DMS53 (cell line): ENCODE measurements at regions not wholly inside any gene's neighbourhood (a gene's known extent, or its start where the extent isn't known, plus 50 kb on each side); places are given as distances from the start of the nearest gene placed in this dataset.
A peak's percentile ranks its signal among the peaks of the same experiment; 100 is the strongest.

Experiments used
- DNase-seq: peaks from one replicate; lab custom pipeline; 2025; lab: John Stamatoyannopoulos, UW

DNA sequence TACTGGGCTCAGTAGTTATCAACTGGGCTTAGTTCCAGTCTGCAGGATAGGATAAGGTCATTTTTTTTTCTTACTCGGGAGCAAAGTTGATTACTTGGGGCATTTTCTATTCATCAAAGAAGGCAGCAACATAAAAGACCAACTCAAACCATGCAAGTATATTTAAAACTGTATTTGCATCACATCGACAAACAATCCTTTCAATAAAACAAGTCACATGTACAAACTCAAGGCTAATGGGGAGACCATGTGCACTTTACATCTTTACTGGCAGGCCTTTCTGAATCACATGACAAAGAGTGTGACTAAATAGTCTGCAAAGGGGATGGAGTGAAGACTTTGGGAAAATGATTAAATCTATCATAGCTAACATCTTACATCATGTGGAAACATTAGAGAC lies 610.4 kb upstream of the BOD1L1 start:
- DNase-seq: no peak

DNA sequence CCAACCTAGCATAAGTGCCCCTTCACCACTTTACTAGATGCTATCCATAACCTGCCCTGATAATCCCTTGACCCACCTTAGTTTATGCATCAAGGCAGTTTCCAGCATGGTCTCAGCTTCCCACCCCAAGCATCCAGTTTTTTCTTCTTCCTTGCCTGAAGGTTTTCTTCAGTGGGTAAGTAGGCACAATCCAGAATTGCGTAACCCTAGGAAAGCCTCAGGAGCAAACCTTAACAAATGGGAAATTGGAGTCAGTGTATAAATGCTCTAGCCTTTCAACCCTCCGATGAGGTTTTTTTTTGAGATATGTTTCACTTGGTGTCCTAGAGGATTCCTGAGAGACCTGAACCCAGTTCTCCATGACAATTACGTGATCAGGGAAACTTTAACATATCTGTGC lies 614.0 kb upstream of the BOD1L1 start:
- no peak for DNase-seq

DNA sequence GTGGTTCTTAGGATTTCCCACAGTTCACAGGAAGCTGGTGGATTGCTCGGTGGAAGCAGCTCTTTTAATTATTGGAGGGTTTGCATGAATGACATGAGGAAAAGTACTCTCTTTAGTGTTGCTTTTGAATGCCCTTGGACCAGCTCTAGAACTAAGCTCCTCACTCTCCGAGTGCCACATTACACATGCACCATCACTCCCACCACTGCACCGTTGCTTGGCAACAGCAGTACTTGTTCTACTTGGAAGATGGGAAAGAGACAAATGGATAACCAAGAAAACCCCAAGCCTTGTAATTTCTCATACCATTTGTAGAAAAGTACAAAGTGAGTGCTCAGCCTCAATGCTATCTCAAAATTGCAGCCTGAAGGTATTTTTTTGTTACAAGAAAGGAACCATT lies 620.2 kb upstream of the BOD1L1 start:
- DNase-seq: no peak

DNA sequence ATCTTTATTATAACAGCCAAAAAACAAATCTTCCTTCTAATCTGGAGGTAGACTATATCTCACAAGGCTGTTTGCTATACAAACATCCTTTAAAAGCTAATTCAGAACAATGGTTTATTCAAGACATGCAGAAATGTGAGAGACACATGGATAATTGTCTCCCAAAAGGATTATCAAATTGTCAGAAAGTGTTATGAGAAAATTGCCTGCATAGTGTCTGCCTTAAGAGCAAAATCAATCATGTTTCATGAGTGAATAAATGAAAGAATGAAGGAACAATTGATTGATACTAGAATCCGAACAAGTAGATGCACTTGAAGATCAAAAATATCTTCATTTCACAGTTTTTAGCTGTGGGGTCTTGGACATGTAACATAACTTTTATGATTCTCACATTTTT lies 621.7 kb upstream of the BOD1L1 start:
- no peak for DNase-seq

DNA sequence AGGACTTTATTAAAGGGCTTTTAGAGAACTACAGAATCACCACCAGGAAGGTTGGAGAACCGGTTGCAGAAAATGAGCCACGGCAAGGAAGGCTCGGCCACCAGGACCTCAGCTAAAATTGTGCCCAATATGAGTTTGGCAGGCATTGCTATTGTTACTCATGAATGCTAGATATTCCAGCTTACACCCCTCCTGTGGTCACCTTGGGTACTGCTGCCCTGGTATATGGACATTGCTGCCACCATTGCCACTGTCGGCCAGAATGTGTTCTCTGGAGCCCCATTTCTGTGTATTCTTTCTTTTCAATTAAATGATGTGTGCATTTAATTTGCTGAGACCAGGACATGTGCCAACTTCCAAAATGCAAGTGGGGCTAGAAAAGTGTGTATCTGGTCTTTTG lies 626.7 kb upstream of the BOD1L1 start:
- peak; percentile 80 for DNase-seq

DNA sequence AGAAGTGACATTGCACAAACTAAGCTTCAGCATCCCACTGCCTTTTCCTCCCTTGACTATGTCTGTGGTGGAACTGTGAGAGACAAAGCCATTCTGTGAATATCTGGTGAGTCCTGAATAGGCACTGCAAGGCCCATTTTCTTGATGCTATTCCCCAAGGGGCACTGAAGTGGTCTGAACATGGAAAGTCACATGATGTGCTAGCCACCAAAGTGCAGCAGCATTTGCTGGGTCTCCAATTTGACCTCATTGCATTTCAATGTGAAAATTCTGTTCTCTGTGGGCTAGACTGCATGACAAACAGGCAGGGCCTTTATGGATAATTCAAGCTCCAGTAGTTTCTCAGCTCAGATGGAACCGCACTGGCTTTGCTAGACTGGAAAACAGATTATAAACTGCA lies 627.4 kb upstream of the BOD1L1 start:
- DNase-seq: no peak

DNA sequence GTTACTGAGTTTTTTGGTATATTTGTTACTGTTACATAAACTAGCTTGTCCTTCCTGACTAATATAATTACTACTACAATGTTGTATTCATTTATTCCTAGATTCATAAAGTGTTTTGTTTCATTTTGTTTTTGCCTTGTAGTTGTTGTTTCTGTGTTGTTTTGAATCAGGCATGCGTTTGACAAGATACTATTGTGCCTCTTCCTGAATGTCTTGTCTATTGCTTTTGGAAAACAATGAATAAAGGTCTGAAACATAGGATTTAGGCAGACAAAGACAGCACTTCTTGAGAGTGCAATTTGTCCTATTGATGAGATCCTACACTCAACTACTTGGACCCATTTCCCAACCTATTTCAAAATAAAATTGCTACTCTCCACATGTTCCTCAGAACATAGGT lies 630.4 kb upstream of the BOD1L1 start:
- no peak for DNase-seq

DNA sequence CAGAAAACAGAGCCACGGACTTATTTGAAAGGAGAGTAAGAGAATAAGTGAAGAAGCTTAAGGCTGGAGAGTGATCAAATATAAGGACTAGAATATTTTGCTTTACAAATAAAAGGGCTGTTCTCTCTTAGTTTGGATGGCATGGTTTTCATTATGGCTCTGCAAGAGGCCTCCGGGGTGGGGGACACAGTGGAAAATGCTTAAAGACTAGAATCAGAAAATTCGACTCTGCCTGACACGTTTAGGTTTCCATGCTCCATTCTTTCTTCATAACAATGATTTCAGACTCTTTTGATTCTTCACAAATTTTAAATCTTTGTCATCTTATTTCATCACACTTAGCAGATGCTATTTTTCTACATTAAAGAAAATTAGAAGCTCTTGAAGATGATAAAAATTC lies 632.4 kb upstream of the BOD1L1 start:
- DNase-seq: no peak

DNA sequence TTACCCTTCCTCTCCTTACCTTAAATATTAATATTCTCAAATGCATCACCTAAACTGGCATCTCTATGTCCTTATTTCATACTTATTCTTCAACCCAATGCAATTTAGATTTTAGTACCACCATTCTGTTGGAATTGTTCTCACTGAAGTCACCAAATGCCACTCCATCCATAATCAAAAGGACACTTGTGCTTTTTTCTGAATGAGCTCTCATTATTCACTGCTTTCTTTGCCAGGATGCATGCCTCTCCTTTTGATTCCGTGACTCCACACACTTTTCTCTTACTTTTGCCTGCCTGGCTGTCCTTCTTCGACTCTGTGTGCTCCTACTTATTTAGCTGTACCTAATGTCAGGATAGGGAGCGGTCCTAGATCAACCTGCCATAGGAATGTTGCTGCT lies 633.1 kb upstream of the BOD1L1 start:
- DNase-seq: no peak

DNA sequence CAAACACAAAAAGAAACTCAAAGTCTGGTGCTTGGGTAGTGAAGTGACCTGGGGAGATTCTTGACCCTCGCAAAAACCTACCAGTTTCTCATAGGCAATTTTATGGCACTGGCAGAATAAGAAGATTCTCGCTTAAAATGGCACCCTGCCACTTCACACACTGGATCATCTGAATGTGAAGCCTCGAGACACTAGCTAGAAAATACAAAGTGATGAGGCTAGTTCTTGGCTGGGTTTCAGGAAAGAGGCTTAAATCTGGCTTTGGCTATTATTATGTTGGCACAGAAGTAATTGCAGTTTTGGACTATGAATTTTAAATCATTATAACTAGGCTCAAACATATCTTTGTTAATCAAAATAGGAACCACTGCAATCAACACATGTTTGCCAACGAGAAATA lies 634.7 kb upstream of the BOD1L1 start:
- DNase-seq: no peak

DNA sequence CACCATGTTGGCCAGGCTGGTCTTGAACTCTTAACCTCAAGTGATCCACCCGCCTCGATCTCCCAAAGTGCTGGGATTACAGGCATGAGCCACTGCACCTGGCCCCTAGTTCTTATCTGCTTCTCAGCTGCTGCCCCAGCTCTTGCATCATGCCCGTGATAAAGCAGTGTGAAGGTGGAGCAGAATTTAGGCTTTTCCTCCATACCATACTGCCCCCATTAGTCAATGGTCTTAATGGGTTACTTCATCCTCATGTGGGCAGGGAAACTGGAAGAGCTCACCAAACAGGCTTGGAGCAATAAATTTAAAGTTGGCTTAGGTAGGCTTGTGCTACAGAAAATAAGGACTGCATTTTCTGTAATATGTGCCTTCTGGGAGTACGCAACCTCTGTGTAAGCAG lies 636.9 kb upstream of the BOD1L1 start:
- peak; percentile 64 for DNase-seq

DNA sequence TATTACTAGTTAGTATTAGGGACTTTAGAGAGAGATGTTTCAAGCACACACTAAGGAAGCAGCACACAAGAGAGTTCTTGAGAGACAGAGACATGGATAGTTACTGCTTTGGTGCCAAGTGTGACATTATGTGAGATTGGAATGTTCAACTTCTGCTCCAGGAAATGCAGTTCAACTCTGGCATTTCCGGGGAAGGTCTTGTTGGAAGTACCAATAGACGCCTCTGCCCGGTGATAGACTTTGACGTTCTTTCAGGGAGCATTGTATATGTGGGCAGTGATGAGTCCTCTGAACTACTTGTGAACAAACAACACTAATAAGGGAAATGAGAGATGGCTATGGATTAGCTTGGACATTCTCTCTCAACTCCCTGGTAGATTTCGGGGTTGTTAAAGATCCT lies 638.1 kb upstream of the BOD1L1 start:
- no peak for DNase-seq

DNA sequence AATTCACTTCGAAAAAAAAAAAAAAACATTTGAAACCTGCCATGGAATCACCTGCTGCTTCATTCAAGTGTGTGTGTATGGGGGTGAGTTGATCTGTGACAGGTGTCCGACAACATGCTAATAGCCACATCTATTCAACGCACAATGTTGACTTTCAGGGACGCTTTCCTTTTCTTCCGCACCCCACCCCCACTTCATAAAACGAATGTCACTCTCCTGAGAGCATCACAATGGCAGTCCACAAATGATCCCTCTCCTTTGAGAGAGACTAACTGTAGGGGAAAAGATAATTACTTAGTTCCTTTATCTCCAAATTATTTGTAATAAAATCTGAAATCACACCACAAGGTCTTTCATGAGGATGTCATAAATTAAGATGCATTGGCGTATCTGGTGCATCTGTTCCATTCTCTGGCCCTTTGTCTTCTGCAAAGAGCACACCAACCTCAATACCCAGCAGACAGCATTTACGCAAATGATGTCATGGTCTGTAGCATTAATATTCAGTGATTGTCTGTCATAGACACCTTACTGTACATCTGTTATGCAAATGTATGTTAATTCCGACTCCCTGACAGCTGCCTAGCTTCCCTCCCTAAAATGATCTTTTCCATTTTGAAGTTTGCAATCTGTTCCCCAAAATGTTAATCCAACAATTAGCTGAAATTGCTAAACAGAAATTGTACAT lies 640.0 kb upstream of the BOD1L1 start:
- peak; percentile 89 for DNase-seq

DNA sequence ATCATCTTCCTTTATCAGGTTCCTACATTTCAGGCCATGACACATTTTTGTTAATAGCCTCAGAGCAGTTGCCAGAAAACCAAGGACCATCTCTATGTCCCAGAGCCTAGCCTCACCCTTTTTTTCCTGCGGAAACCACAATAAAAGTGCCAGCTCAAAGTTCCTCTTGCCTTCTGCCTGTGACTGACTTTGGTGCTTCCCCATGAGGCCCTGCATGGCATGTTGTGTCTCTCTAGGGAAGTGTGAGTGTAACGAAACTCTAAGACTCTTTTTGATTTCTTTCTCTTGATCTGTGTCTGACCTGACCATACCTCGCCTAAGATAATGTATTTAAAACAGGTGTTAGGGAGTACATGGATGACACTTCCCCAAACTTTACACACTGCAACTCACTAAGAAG lies 642.3 kb upstream of the BOD1L1 start:
- DNase-seq: no peak

DNA sequence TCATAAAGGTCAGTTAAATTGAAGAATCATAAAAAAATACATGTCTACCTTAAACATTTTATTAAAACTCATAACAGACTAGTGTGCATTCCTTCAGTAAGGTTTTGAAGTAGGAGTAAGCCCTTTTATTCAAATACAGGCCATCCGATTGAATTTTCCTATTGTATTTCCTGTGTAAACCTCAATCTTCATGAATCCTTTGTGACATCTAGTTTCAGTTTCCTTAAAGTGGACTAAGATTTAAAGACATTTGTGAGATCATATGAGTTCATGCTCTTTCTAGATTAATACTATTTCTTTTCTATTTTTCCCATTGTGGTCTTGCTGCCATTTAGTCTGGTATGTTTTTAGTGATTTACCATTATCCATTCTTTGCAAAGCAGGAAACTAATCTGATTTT lies 644.7 kb upstream of the BOD1L1 start:
- DNase-seq: no peak

DNA sequence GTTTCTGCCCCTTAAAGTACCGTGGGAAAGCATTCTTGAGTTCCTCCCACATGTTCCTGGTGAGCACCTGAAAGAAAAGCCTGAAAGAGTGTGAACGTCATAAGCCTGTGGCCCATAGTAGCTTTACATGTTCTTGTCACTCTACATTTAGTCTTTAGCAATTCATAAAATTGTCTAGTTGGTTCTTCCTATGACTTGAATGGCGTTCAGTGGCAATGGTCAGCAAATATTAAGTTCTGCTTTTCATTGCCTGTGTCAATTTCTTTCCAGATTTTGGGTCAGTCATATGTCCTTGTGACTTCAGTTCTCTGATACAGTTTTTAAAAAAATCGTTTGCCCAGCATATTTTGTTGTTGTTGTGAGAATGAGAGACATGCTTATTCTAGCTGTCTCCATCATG lies 650.0 kb upstream of the BOD1L1 start:
- no peak for DNase-seq

DNA sequence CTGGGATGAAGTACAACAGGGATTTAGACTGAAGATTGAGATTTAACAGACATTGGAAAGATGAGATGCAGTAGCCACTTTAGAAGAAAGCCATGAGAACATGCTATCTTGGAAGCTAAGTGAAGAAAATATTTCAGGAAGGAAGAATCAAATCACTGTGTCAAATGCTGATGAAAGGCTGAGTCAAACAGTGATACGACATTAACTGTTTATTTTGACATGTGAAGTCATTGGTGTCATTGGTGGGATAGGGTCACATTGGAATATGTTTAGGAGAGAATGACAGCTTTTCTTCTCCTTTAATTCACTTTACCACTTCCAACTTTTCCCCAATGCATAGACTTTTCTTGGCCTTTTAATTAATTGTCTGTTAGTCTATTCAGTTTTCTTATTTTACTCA lies 653.0 kb upstream of the BOD1L1 start:
- no peak for DNase-seq

DNA sequence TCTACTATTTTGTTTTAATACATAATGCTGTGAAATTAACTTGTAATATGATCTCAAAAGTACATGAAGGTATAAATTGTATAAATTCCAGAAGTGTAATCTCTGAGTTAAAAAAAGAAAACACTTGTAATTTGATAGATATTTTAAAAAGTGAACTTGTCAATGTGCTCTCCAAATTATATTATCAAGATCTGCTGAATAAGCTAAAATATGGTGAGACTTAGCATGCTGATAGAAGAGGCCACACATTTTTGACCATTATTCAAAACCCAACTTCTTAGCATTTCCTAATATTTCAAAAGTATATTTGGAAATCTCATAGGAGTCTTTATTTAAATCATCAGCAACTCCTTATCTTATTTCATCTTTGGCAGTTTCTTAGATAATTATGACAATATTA lies 657.1 kb upstream of the BOD1L1 start:
- no peak for DNase-seq

DNA sequence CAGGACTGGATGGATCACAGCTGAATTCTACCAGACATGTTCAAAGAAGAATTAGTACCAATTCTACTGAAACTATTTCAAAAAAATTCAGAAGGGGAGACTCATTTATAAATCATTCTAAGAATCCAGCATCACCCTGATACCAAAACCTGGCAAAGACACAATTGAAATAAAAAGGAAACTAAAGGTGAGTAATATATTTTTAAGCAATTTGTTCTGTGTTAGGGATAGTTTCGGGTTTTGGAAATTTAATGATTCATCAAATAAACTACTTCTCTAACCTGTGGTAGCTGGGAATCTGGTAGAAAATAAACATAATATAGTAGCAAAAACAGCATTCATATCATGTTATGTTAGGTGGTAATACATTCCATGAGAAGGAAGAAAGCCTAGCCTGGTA lies 662.2 kb upstream of the BOD1L1 start:
- no peak for DNase-seq

DNA sequence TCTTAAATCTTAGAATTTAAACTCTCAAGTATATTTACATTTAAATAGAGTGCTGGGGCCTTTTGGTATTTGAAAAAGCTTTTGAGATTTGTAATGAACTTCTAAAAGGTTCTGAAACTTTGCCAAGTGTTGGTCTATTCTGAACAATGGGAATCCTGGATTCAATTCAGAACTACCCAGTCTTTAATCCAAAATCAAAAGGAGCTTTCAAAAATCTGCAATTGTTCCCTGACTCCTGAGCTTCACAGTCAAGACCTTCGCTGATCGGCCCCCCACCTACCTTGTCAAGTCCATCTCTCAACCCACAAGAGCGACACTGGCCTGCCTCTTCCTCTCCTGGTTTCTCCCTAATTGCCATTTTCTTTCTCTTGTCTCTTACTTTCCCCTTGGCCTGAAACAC lies 666.1 kb upstream of the BOD1L1 start:
- DNase-seq: no peak

DNA sequence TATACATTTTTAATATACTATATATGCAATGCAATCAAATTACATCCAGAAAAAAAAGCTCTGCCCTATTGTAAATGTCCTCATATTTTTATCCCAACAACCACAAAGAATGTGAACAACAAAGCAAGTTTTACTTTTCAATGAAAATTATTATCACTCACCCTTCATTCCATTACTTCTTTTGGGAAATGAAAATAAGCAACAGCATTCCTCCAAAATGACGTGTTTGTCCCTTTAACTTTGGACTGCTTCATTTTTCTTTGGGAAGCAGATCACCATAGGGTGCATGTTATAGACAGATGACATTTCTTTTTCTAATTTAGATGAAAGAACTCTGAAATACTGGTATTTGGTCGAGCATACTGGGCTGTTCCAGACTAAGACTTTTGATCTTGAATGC lies 667.1 kb upstream of the BOD1L1 start:
- DNase-seq: no peak

DNA sequence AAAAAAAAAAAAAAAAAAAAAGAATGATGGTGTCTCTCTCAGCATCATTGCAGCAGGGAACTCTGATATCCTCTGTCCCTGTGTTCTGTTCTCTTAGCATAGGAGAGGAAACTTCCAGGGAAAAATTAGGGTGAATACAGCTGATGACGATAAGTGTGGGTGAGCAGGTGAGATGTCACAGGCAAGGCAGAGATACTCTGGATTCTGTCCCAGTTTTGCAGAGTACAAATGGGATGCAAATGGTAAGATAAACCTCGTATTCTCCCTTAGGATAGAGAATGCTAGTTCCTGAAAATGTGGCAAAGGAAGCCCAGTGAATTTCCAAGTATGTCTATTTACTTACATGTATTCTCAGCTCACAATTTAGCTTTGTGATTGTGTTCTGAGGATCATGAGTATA lies 671.6 kb upstream of the BOD1L1 start:
- no peak for DNase-seq

DNA sequence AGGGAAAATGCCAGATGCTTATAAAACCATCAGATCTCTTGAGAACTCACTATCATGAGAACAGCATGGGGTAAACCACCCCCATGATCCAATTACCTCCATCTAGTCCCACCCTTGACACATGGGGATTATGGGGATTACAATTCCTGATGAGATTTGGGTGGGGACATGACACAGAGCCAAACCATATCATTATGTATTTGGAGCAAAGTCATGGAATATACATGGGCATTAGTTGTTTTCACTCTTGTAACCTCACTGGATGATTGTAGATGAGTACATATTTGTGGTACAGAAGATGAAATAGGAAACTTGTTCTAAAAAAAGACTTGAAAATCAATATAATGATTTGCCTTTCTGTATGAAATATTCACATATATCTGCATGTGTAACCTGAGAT lies 674.5 kb upstream of the BOD1L1 start:
- no peak for DNase-seq

DNA sequence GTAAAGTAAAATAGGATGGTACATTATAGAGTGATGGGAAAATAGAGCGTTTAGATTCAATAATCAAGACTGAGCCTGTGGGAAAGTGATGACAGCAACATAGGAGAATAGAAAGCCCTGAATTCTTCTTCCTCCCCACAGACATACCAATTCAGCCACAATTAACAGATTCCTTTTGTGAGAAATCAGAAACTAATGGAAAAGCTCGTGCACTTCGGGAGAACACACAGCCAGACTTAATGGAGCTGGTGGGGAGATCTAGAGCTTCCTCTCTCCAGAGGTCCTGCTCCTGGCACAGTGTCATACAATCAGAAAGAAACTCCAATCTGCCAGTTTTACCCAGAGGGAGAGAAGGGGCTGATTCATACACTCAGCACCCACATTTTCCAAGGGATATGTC lies 676.3 kb upstream of the BOD1L1 start:
- DNase-seq: no peak

DNA sequence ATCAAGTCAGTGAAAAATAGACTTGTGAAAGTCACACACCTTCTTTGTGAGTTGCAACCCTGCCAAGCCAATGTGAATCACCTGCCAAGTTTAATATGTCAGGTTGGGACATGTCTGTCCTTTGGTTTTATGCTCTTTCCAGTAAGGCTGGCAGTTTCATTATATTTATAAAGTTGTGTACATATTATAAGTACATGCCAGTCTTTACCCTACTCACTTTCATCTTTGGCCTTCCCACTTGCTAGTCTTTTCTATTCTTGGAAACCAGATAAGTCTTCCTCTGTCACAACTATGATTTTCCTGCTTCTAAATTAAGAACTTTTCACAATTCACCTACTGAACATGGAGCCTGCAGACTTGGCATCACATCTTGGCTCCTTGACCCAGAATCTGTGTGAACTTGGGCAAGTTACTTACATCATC lies 680.7 kb upstream of the BOD1L1 start:
- DNase-seq: no peak
